ENCODE measurements at regions not wholly inside any gene's neighbourhood (a gene's known extent, or its start where the extent isn't known, plus 50 kb on each side); places are given as distances from the start of the nearest gene placed in this dataset.

DNA sequence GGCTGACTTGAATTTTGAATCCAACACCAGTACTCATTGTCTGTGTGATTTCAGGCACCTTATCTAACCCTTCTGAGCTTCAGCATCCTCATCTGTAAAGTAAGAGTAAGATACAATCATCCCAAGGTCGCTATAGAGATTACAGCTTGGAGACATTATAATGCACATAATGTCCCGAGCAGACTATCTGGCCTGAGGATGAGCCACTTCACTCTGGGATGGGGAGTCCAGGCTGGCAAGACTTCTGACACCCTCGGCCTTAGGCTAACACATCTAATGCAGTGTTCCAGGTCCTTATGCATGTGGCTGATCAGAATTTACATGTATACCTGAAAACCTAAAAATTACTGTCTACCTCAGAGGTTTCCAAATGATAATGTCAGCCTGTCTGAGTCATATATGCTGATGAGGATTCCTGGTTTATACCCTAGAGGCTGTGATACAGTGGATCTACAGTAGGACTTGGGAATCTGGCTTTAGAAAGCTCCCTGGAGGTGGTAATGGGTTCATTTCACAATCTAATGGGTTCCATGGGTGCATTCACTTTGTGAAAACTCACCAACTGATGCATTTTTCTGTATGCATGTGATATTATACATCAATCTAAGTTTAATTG, 229.0 kb upstream of the SLCO3A1 start:
- TF ChIP-seq, protein P1, sequence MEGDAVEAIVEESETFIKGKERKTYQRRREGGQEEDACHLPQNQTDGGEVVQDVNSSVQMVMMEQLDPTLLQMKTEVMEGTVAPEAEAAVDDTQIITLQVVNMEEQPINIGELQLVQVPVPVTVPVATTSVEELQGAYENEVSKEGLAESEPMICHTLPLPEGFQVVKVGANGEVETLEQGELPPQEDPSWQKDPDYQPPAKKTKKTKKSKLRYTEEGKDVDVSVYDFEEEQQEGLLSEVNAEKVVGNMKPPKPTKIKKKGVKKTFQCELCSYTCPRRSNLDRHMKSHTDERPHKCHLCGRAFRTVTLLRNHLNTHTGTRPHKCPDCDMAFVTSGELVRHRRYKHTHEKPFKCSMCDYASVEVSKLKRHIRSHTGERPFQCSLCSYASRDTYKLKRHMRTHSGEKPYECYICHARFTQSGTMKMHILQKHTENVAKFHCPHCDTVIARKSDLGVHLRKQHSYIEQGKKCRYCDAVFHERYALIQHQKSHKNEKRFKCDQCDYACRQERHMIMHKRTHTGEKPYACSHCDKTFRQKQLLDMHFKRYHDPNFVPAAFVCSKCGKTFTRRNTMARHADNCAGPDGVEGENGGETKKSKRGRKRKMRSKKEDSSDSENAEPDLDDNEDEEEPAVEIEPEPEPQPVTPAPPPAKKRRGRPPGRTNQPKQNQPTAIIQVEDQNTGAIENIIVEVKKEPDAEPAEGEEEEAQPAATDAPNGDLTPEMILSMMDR (IDR thresholded peaks at IDR 0.05; ENCODE audit: borderline replicate concordance, control extremely low read depth, extremely low read depth, insufficient read depth, missing control alignments) = no peak
- no peak for DNase-seq (ENCODE audit: low spot score)
- in situ Hi-C loops (cut with MboI; ENCODE audit: low sequenced_read_pairs, unreplicated experiment) = no loop called here

DNA sequence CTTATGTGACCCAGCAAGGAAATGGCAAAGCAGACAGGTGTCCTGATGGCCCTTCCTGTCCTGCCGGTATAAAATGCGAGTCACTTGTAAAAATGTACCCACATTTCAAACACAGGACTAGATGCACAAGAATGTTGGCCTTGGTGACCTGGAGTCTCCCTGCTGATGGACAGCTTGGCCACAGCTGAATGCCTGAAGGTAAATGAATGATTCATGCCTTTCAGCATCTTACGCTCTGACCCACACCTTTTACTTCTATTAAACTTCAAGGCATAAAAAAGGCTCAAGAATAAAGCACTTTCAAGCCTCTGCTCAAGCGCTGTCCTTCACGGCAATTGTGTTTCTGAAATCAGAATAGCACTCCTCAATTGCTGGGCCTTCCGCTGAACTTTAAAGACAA, 228.0 kb upstream of the SLCO3A1 start:
- TF ChIP-seq, protein P1 (IDR thresholded peaks at IDR 0.05; ENCODE audit: borderline replicate concordance, control extremely low read depth, extremely low read depth, insufficient read depth, missing control alignments) = no peak
- DNase-seq (ENCODE audit: low spot score) = no peak
- in situ Hi-C loops (cut with MboI; ENCODE audit: low sequenced_read_pairs, unreplicated experiment) = no loop called here

DNA sequence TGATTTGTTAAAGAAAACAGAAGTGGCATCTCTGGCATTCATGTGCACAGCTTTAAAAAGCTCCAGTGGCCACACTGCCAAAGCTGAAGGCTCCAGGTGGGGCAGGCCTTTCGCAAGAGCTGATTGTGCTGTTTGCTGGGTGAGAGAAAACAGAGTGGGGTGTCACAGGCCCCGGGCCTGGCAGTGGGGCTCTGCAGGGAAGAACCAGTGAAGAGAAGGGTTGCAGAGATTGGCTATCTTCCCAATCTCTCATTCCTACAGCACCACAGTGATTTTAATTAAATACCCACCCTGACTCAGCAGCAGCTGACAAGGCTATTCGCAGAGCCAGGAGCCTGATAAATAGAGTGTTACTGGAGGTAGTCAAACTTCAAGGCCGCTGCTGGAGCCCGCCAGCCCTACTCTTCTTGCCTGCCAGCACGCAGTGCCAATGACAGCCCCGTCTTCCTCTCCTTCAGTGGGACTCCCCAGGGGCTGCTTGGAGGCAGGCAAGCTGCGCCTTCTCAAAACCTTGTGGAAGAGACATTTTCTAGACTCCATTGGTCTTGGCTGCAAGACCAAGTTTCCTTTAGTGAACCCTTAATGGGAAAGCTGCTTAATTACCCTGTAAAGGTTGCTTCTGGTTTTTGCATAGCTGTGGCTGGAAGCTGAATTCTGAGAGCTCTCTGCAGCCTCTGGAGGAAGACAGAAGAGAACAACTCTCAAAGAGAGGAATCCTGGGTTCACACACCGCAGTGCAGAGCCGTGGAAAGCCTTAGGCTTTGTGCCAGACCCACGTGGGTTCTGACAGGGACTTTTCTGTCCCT, 225.8 kb upstream of the SLCO3A1 start:
- TF ChIP-seq, protein P1 (IDR thresholded peaks at IDR 0.05; ENCODE audit: borderline replicate concordance, control extremely low read depth, extremely low read depth, insufficient read depth, missing control alignments) = no peak
- DNase-seq (ENCODE audit: low spot score) = no peak
- in situ Hi-C loops (cut with MboI; ENCODE audit: low sequenced_read_pairs, unreplicated experiment) = no loop called here

DNA sequence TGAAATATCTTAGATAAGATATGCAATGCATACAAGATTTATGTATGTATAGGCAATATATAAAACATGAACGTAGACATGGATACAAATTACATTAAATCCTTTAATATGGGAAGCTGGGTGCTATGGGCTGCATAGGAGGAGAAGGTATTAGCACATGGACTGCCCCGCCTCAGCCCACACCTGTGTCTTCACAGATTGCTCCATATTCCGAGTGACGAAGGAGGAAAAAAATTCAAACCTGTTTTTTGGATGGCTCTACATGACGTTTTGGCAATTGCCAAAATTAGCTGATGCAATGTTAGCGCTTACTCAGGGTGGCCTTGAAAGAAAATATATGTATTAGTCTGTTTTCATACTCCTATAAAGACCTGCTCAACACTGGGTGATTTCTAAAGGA, 223.4 kb upstream of the SLCO3A1 start:
- TF ChIP-seq, protein P1 (IDR thresholded peaks at IDR 0.05; ENCODE audit: borderline replicate concordance, control extremely low read depth, extremely low read depth, insufficient read depth, missing control alignments) = no peak
- DNase-seq (ENCODE audit: low spot score) = no peak
- in situ Hi-C loops (cut with MboI; ENCODE audit: low sequenced_read_pairs, unreplicated experiment) = no loop called here

DNA sequence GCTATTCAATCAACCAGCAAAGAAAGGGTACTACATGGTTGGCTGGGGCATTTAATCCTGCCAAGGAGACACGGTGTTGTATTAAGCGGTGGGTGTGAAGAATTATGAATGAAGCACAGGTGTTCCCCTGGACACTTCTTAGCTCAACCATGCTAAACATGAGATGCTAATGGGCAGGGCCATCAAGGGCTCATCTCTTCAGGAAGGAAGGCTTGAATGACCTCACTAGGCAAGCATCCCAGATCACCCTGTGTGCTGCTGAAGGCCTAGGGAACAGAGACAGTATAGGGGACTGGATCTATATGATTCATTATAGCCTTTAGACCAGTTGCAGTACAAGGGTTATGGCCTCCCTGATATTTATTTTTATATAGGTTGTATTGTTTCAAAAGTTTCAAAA, 221.3 kb upstream of the SLCO3A1 start:
- in situ Hi-C loops (cut with MboI; ENCODE audit: low sequenced_read_pairs, unreplicated experiment) = no loop called here
- DNase-seq (ENCODE audit: low spot score) = no peak
- TF ChIP-seq, protein P1 (IDR thresholded peaks at IDR 0.05; ENCODE audit: borderline replicate concordance, control extremely low read depth, extremely low read depth, insufficient read depth, missing control alignments) = no peak

DNA sequence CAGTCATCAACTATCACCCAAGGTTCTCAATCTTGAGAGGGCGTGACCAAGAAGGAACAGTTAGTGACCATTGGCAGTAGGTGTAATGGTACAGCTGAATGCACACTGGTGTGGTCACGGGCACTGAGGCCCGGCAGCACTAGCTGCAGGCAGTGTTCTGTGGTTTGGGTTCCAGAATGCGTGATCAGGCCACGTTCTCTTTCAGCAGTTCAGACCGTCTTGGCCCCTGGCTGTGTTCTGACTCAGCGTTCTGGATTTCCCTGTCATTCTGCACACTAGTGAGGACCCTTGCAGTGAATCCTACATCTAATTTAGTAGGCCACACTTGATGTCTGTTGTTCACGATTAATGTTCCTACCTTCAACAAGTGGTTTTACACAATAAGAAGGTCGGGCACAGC, 220.5 kb upstream of the SLCO3A1 start:
- no peak for DNase-seq (ENCODE audit: low spot score)
- TF ChIP-seq, protein P1 (IDR thresholded peaks at IDR 0.05; ENCODE audit: borderline replicate concordance, control extremely low read depth, extremely low read depth, insufficient read depth, missing control alignments) = no peak
- in situ Hi-C loops (cut with MboI; ENCODE audit: low sequenced_read_pairs, unreplicated experiment) = no loop called here

Data from GM13976 (cell line).